NAMALWA (cell line): ENCODE measurements at regions not wholly inside any gene's neighbourhood (a gene's known extent, or its start where the extent isn't known, plus 50 kb on each side); places are given as distances from the start of the nearest gene placed in this dataset.

Experiments used
- DNase-seq: peaks from one replicate; pipeline ENCODE4 v3.0.0-alpha.2; 2015; ENCODE audit warnings: low spot score

GRCh38 chr2:60320724-60321123, 232.7 kb downstream of the BCL11A start:
- DNase-seq = no peak

GRCh38 chr2:60319031-60319547, 234.4 kb downstream of the BCL11A start:
- DNase-seq = peak; percentile 16

- DNase-seq = no peak
These were observed 234.9 kb downstream of the BCL11A start for GRCh38 chr2:60318544-60318943.

- DNase-seq = peak; percentile 75
These were observed 235.6 kb downstream of the BCL11A start for GRCh38 chr2:60317844-60318243.

GRCh38 chr2:60317034-60317386, 236.4 kb downstream of the BCL11A start:
- DNase-seq = no peak

- no peak for DNase-seq
These were observed 236.9 kb downstream of the BCL11A start for GRCh38 chr2:60316381-60317033.

- DNase-seq = no peak
These were observed 239.8 kb downstream of the BCL11A start for GRCh38 chr2:60313470-60314172.

- DNase-seq = no peak
These were observed 240.8 kb downstream of the BCL11A start for GRCh38 chr2:60312618-60313017.

GRCh38 chr2:60311524-60311923, 241.9 kb downstream of the BCL11A start:
- DNase-seq = no peak

- no peak for DNase-seq
These were observed 243.4 kb downstream of the BCL11A start for GRCh38 chr2:60309941-60310660.

- no peak for DNase-seq
These were observed 244.1 kb downstream of the BCL11A start for GRCh38 chr2:60309336-60309735.

- DNase-seq = no peak
These were observed 247.1 kb downstream of the BCL11A start for GRCh38 chr2:60306267-60306861.

- DNase-seq = no peak
These were observed 249.8 kb downstream of the BCL11A start for GRCh38 chr2:60303680-60304079.

- no peak for DNase-seq
These were observed 250.9 kb downstream of the BCL11A start for GRCh38 chr2:60302377-60303126.

GRCh38 chr2:60301726-60302125, 251.7 kb downstream of the BCL11A start:
- no peak for DNase-seq

GRCh38 chr2:60299179-60299578, 254.3 kb downstream of the BCL11A start:
- no peak for DNase-seq

- no peak for DNase-seq
These were observed 255.3 kb downstream of the BCL11A start for GRCh38 chr2:60298006-60298696.

GRCh38 chr2:60297296-60298005, 256.0 kb downstream of the BCL11A start:
- no peak for DNase-seq

- DNase-seq = no peak
These were observed 257.1 kb downstream of the BCL11A start for GRCh38 chr2:60296219-60296955.

- DNase-seq = no peak
These were observed 257.9 kb downstream of the BCL11A start for GRCh38 chr2:60295636-60295962.
